ENCODE measurements at regions not wholly inside any gene's neighbourhood (a gene's known extent, or its start where the extent isn't known, plus 50 kb on each side); places are given as distances from the start of the nearest gene placed in this dataset.

- Mint-ChIP-seq H3K4me3 (no peak overlapping the region), H3K9me3 (no peaks in the 10 kb centered on the region), H3K36me3 (ENCODE audit: low read depth) (no peaks in the 10 kb centered on the region), H3K27ac (no peak overlapping the region), H3K27me3 (ENCODE audit: low read depth) (no peaks in the 10 kb centered on the region), H3K4me1 (no peaks in the 10 kb centered on the region)
- no peak for TF ChIP-seq CTCF (IDR thresholded peaks at IDR 0.05; ENCODE audit: unreplicated experiment in 3 of 3)
Observed at GRCh38 chr6:140393665-140394540, 1019.5 kb upstream of the CITED2 start.

DNA sequence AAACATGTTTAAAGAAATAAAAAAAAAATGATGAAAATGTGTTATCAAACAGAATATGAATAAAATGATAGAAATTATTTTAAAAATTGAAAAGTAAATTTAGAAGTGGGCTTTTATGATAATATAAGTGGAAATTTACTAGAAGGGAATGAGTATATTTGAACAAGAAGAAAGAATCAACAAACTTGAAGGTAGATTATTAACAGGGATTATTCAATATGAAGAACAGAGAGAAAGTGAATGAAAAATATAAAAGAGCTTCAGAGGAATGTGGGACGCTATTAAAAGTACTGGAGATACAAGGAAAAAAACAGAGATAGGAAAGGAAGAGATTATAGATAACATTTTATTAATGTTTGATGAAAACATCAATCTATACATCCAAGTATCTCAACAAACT, 1014.4 kb upstream of the CITED2 start:
- peaks cover 3% of the 10 kb centered on the region for H3K36me3 Mint-ChIP-seq (ENCODE audit: low read depth)
- H3K4me3 Mint-ChIP-seq, result no peak overlapping the region

GRCh38 chr6:140388192-140388802, 1013.8 kb upstream of the CITED2 start:
- Mint-ChIP-seq H3K4me1 (no peaks in the 10 kb centered on the region), H3K4me3 (no peak overlapping the region), H3K27me3 (ENCODE audit: low read depth) (no peaks in the 10 kb centered on the region), H3K9me3 (peaks cover 12% of the 10 kb centered on the region), H3K36me3 (ENCODE audit: low read depth) (peaks cover 3% of the 10 kb centered on the region), H3K27ac (no peak overlapping the region)
- TF ChIP-seq CTCF (IDR thresholded peaks at IDR 0.05; ENCODE audit: unreplicated experiment in 3 of 3), result no peak

More for the DNA sequence above, 1014.4 kb upstream of the CITED2 start:
- Mint-ChIP-seq H3K9me3 (peaks cover 12% of the 10 kb centered on the region), H3K27me3 (ENCODE audit: low read depth) (no peaks in the 10 kb centered on the region), H3K4me1 (no peaks in the 10 kb centered on the region), H3K27ac (no peak overlapping the region)
- TF ChIP-seq CTCF (IDR thresholded peaks at IDR 0.05; ENCODE audit: unreplicated experiment in 3 of 3), result no peak

DNA sequence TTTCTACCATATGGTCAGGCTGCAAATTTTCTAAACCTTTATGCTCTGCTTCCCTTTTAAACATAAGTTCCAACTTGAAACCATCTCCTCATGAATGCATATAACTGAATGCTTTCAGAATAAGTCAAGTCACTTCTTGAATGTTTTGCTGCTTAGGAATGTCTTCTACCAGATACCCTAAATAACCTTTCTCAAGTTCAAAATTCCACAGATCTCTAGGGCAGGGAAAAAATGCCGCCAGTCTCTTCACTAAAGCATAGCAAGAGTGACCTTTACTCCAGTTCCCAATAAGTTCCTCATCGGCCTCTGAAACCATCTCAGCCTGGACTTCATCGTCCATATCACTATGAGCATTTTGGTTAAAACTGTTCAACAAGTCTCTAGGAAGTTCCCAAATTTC, 1011.2 kb upstream of the CITED2 start:
- Mint-ChIP-seq H3K27me3 (ENCODE audit: low read depth) (no peaks in the 10 kb centered on the region), H3K4me3 (no peak overlapping the region), H3K4me1 (no peaks in the 10 kb centered on the region), H3K9me3 (peaks cover 12% of the 10 kb centered on the region), H3K36me3 (ENCODE audit: low read depth) (peaks cover 3% of the 10 kb centered on the region), H3K27ac (no peak overlapping the region)
- no peak for TF ChIP-seq CTCF (IDR thresholded peaks at IDR 0.05; ENCODE audit: unreplicated experiment in 3 of 3)

DNA sequence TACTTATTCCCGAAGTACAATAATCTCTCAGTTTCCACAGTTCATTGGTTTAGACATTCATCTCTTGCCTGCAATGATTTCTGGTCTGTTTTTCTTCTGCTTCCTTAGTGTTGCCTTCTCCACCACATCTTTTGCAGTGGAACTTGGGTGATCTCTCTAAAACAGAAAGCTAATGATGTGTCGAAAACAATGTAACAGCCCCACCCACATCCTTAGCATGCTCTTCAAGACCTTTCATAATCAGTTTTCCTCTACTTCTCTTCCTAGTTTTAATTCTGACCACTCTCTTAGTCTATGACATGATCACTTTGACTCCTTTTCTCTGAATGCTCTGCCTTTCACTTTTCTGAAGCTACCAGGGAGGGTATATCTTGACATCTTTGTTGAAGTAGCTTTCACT, 1007.9 kb upstream of the CITED2 start:
- no peak overlapping the region for H3K4me3 Mint-ChIP-seq
- H3K4me1 Mint-ChIP-seq, result no peaks in the 10 kb centered on the region
- H3K9me3 Mint-ChIP-seq, result peaks cover 12% of the 10 kb centered on the region
- no peak overlapping the region for H3K27ac Mint-ChIP-seq
- H3K36me3 Mint-ChIP-seq (ENCODE audit: low read depth), result peaks cover 3% of the 10 kb centered on the region
- no peak for TF ChIP-seq CTCF (IDR thresholded peaks at IDR 0.05; ENCODE audit: unreplicated experiment in 3 of 3)
- H3K27me3 Mint-ChIP-seq (ENCODE audit: low read depth), result no peaks in the 10 kb centered on the region

Measured in nephron (organoid).